HCT116 (cell line): ENCODE measurements at regions not wholly inside any gene's neighbourhood (a gene's known extent, or its start where the extent isn't known, plus 50 kb on each side); places are given as distances from the start of the nearest gene placed in this dataset.

Experiments
- ATAC-seq: fragments of 200-7000 bp; cut with Tn5 transposase; 2 replicates; pipeline ENCODE4 v1.9.1; 2020; ENCODE audit warnings: mild to moderate bottlenecking, moderate library complexity
- BruUV-seq: library from RNA; stranded (reverse); fragments of 400-500 nt; replicated peaks from 2 replicates; lab custom pipeline; 2021; lab: Mats Ljungman, UMichigan
- CTCF ChIA-PET: fragments of 300-600 bp; sonication (Branson Sonifier 250); formaldehyde crosslinking; loops from one replicate; lab custom pipeline; 2021; ENCODE audit warnings: antibody characterized with exemption; lab: Charles Lee
- POLR2A ChIA-PET: fragments of 300-600, 350-600 bp; sonication (Branson Sonifier 250); formaldehyde crosslinking; loops from one replicate; lab custom pipeline; 2021; ENCODE audit warnings: antibody characterized with exemption; lab: Charles Lee
- RAD21 ChIA-PET, 2 experiments: fragments of 300-600 bp; sonication (Branson Sonifier 250); formaldehyde crosslinking; loops; one replicate each; lab custom pipeline; 2023; ENCODE audit warnings: low total read pairs in 2 of 2; ENCODE audit not compliant: uncharacterized antibody in 2 of 2, unreplicated experiment in 2 of 2, low non-redundant PET in 1 of 2; lab: Charles Lee
- DNase-seq: peaks from one replicate; pipeline ENCODE4 v3.0.0-alpha.2; 2010; ENCODE audit warnings: low read depth, low spot score
- H2AFZ ChIP-seq: fragments of 200-600 bp; shearing (Covaris generic), sonication (generic); 2 replicates; pipeline ENCODE4 v1.6.1; 2017; ENCODE audit warnings: low read depth, mixed run types, mixed read lengths, antibody characterized with exemption, low read length; ENCODE audit not compliant: poor library complexity, severe bottlenecking
- H3K27ac ChIP-seq: 2 replicates; pipeline ENCODE4 v1.5.1; 2012; ENCODE audit warnings: low read depth, low read length
- H3K27me3 ChIP-seq: fragments of 200-600 bp; sonication (generic); 2 replicates; pipeline ENCODE4 v1.6.1; 2016; ENCODE audit warnings: mixed run types, low read length, mixed read lengths; ENCODE audit not compliant: insufficient read depth
- H3K36me3 ChIP-seq, 2 experiments: fragments of 200-500 bp in 1 of 2; fragments of 200-600 bp in 1 of 2; sonication (Bioruptor generic) in 1 of 2; sonication (generic) in 1 of 2; 2 replicates each; pipeline versions ENCODE4 v1.5.1 to v1.6.1; 2014 to 2016; ENCODE audit warnings: low read length in 2 of 2, inconsistent platforms in 1 of 2, mixed read lengths in 1 of 2, mixed run types in 1 of 2; ENCODE audit not compliant: insufficient read depth in 2 of 2, control insufficient read depth in 1 of 2
- H3K4me1 ChIP-seq, 2 experiments: fragments of 200-600 bp in 1 of 2; sonication (generic) in 1 of 2; 2 replicates each; pipeline versions ENCODE4 v1.5.1 to v1.6.1; 2012 to 2017; ENCODE audit warnings: low read length in 2 of 2, inconsistent platforms in 1 of 2, mild to moderate bottlenecking in 1 of 2, mixed read lengths in 1 of 2, mixed run types in 1 of 2, moderate library complexity in 1 of 2; ENCODE audit not compliant: insufficient read depth in 2 of 2, control insufficient read depth in 1 of 2
- H3K4me2 ChIP-seq: fragments of 200-600 bp; sonication (generic); 2 replicates; pipeline ENCODE4 v1.6.1; 2017; ENCODE audit warnings: mixed run types, low read length, mixed read lengths
- H3K4me3 ChIP-seq, 2 experiments: fragments of 200-600 bp in 1 of 2; sonication (generic) in 1 of 2; replicated peaks in 1 of 2; 2 replicates each; pipeline ENCODE4 v1.5.1; 2011 to 2016; ENCODE audit warnings: low read length in 2 of 2, control low read depth in 1 of 2, low read depth in 1 of 2, mild to moderate bottlenecking in 1 of 2, mixed read lengths in 1 of 2, mixed run types in 1 of 2
- H3K79me2 ChIP-seq: fragments of 200-600 bp; sonication (generic); 2 replicates; pipeline ENCODE4 v1.6.1; 2017; ENCODE audit warnings: mild to moderate bottlenecking, mixed run types, low read length, moderate library complexity, mixed read lengths; ENCODE audit not compliant: insufficient read depth
- H3K9ac ChIP-seq: fragments of 200-600 bp; sonication (generic); 2 replicates; pipeline ENCODE4 v1.6.1; 2016; ENCODE audit warnings: low read length, mixed read lengths
- H3K9me2 ChIP-seq: fragments of 200-600 bp; sonication (generic), shearing (Covaris generic); 2 replicates; pipeline ENCODE4 v1.6.1; 2017; ENCODE audit warnings: mixed run types, mild to moderate bottlenecking, moderate library complexity; ENCODE audit not compliant: insufficient read depth
- H3K9me3 ChIP-seq, 2 experiments: fragments of 200-500 bp in 1 of 2; fragments of 200-600 bp in 1 of 2; sonication (Bioruptor generic) in 1 of 2; sonication (generic) in 1 of 2; 2 replicates each; pipeline ENCODE4 v1.6.1; 2014 to 2017; ENCODE audit warnings: low read length in 2 of 2, mixed read lengths in 2 of 2, inconsistent platforms in 1 of 2, low read depth in 1 of 2, mild to moderate bottlenecking in 1 of 2, mixed run types in 1 of 2, moderate library complexity in 1 of 2; ENCODE audit not compliant: control insufficient read depth in 1 of 2, insufficient read depth in 1 of 2
- H4K20me1 ChIP-seq: fragments of 200-600 bp; sonication (generic), shearing (Covaris generic); 2 replicates; pipeline ENCODE4 v1.6.1; 2017; ENCODE audit warnings: mixed run types, mild to moderate bottlenecking, moderate library complexity; ENCODE audit not compliant: insufficient read depth
- ATF3 ChIP-seq: IDR thresholded peaks from 2 replicates; pipeline ENCODE4 v1.6.1; 2012
- CBX3 ChIP-seq: IDR thresholded peaks from 2 replicates; pipeline ENCODE4 v1.6.1; 2012; ENCODE audit warnings: low read depth
- CTCF ChIP-seq, 3 experiments: fragments of 200-600 bp in 1 of 3; sonication (generic) in 1 of 3; IDR thresholded peaks in 2 of 3; conservative IDR thresholded peaks in 1 of 3; 2 replicates each; pipeline ENCODE4 v1.5.1; 2012 to 2017; ENCODE audit warnings: low read depth in 2 of 3, low read length in 2 of 3, antibody characterized with exemption in 1 of 3, borderline replicate concordance in 1 of 3, control low read depth in 1 of 3, mild to moderate bottlenecking in 1 of 3, mixed read lengths in 1 of 3, mixed run types in 1 of 3, moderate library complexity in 1 of 3; ENCODE audit not compliant: insufficient read depth in 1 of 3
- EZH2phosphoT487 ChIP-seq: fragments of 200-600 bp; IDR thresholded peaks from 2 replicates; pipeline ENCODE4 v1.6.1; 2018; ENCODE audit warnings: antibody characterized with exemption, borderline replicate concordance
- FOSL1 ChIP-seq: IDR thresholded peaks from 2 replicates; pipeline ENCODE4 v1.6.1; 2012; ENCODE audit warnings: low read depth
- JUND ChIP-seq: IDR thresholded peaks from 2 replicates; pipeline ENCODE4 v1.6.1; 2012
- MAX ChIP-seq: IDR thresholded peaks from 2 replicates; pipeline ENCODE4 v1.6.1; 2012
- POLR2AphosphoS5 ChIP-seq: IDR thresholded peaks from 2 replicates; pipeline ENCODE4 v1.6.1; 2011; ENCODE audit warnings: mild to moderate bottlenecking, low read depth, low read length, moderate library complexity
- RAD21 ChIP-seq: IDR thresholded peaks from 2 replicates; pipeline ENCODE4 v1.6.1; 2012; ENCODE audit warnings: low read depth, mild to moderate bottlenecking
- ZFX ChIP-seq: fragments of 450-650 bp; IDR thresholded peaks from 2 replicates; pipeline ENCODE4 v1.6.1; 2017
- ZNF274 ChIP-seq: fragments of 200-500 bp; sonication (Bioruptor generic); IDR thresholded peaks from 2 replicates; pipeline ENCODE4 v1.6.1; 2014; ENCODE audit warnings: mild to moderate bottlenecking, low read depth, low read length, inconsistent platforms
- intact Hi-C: fragments of 100-400 bp; cut with micrococcal nuclease; formaldehyde crosslinking; loops from 2 replicates; pipeline ENCODE4 v1.10.0; 2022

- no peaks in the 10 kb centered on the region for H3K27me3 ChIP-seq
- intact Hi-C loops, result no loop called here
- CTCF ChIA-PET, result no interaction called here
- no peak overlapping the region for H3K4me2 ChIP-seq
- no peaks in the 10 kb centered on the region for H3K9me3 ChIP-seq
- ATAC-seq (no peak), DNase-seq (no peak)
- no peaks in the 10 kb centered on the region for H3K9me2 ChIP-seq
- H3K9ac ChIP-seq, result no peak overlapping the region
- no TSS peak for BruUV-seq
- H3K4me1 ChIP-seq, result no peaks in the 10 kb centered on the region
- no peak overlapping the region for H2AFZ ChIP-seq
- H3K79me2 ChIP-seq, result no peaks in the 10 kb centered on the region
- H3K4me3 ChIP-seq, result no peak overlapping the region
- TF ChIP-seq JUND (no peak), CTCF (IDR thresholded peaks at IDR 0.05 in 2 of 3, conservative IDR thresholded peaks at IDR 0.05 in 1 of 3; ENCODE audit: borderline replicate concordance in 1 of 3, insufficient read depth in 1 of 3, low read depth in 2 of 3, low read length in 2 of 3) (no peak), POLR2AphosphoS5 (no peak), RAD21 (no peak), CBX3 (no peak), ATF3 (no peak), FOSL1 (no peak), ZNF274 (no peak), MAX (no peak), ZFX (no peak), EZH2phosphoT487 (no peak)
- RAD21 ChIA-PET, result no interaction called here
- no peak overlapping the region for H3K27ac ChIP-seq
- POLR2A ChIA-PET, result no interaction called here
- no peaks in the 10 kb centered on the region for H3K36me3 ChIP-seq
- H4K20me1 ChIP-seq, result no peaks in the 10 kb centered on the region
Observed at GRCh38 chr6:140931581-140931980, 1201.1 kb upstream of the GJE1 start.
